Neural cell (in vitro differentiated cells): ENCODE measurements at regions not wholly inside any gene's neighbourhood (a gene's known extent, or its start where the extent isn't known, plus 50 kb on each side); places are given as distances from the start of the nearest gene placed in this dataset.

Source experiments
- H2AFZ ChIP-seq: fragments of 200-600, 300-800 bp; sonication (generic), shearing (Covaris generic); 2 replicates; pipeline ENCODE4 v1.6.0; 2014; ENCODE audit warnings: low read depth, mild to moderate bottlenecking, antibody characterized with exemption, low read length, moderate library complexity
- H3F3A ChIP-seq: fragments of 200-600 bp; shearing (Covaris generic); 2 replicates; pipeline ENCODE4 v1.6.1; 2016; ENCODE audit warnings: mild to moderate bottlenecking, moderate library complexity, mixed read lengths, antibody characterized with exemption, low read length; ENCODE audit not compliant: insufficient read depth, poor library complexity, severe bottlenecking
- H3K27ac ChIP-seq: fragments of 200-600, 300-800 bp; sonication (generic), shearing (Covaris generic); 2 replicates; pipeline ENCODE4 v1.5.1; 2014; ENCODE audit warnings: mild to moderate bottlenecking, low read length, moderate library complexity
- H3K27me3 ChIP-seq: fragments of 300-800, 200-600 bp; sonication (generic), shearing (Covaris generic); 2 replicates; pipeline ENCODE4 v1.6.0; 2014; ENCODE audit warnings: mild to moderate bottlenecking, low read depth, low read length, moderate library complexity; ENCODE audit not compliant: insufficient read depth
- H3K36me3 ChIP-seq: fragments of 300-800, 200-600 bp; sonication (generic), shearing (Covaris generic); 2 replicates; pipeline ENCODE4 v1.5.1; 2014; ENCODE audit warnings: mild to moderate bottlenecking, antibody characterized with exemption, low read length, moderate library complexity; ENCODE audit not compliant: insufficient read depth
- H3K4me2 ChIP-seq: fragments of 300-800, 200-600 bp; sonication (generic), shearing (Covaris generic); 2 replicates; pipeline ENCODE4 v1.6.0; 2014; ENCODE audit warnings: mild to moderate bottlenecking, low read length
- H3K4me3 ChIP-seq: fragments of 300-800, 200-600 bp; sonication (generic), shearing (Covaris generic); 2 replicates; pipeline ENCODE4 v1.5.1; 2014; ENCODE audit warnings: mild to moderate bottlenecking, low read length, moderate library complexity
- H3K79me2 ChIP-seq: fragments of 200-600 bp; shearing (Covaris generic); replicated peaks from 2 replicates; pipeline ENCODE4 v1.6.0; 2014; ENCODE audit warnings: mild to moderate bottlenecking, low read length, moderate library complexity; ENCODE audit not compliant: insufficient read depth
- H3K9ac ChIP-seq: fragments of 300-800, 200-600 bp; sonication (generic), shearing (Covaris generic); 2 replicates; pipeline ENCODE4 v1.6.1; 2016; ENCODE audit warnings: mild to moderate bottlenecking, low read length, mixed read lengths
- H3K9me2 ChIP-seq: fragments of 200-600 bp; shearing (Covaris generic); 2 replicates; pipeline ENCODE4 v1.6.1; 2016; ENCODE audit warnings: mild to moderate bottlenecking, low read length, mixed read lengths; ENCODE audit not compliant: insufficient read depth
- H3K9me3 ChIP-seq: fragments of 200-600, 300-800 bp; sonication (generic), shearing (Covaris generic); 2 replicates; pipeline ENCODE4 v1.6.1; 2016; ENCODE audit warnings: mild to moderate bottlenecking, mixed run types, low read length, moderate library complexity, mixed read lengths
- H4K20me1 ChIP-seq: fragments of 200-600 bp; shearing (Covaris generic); 2 replicates; pipeline ENCODE4 v1.6.1; 2016; ENCODE audit warnings: mild to moderate bottlenecking, mixed run types; ENCODE audit not compliant: insufficient read depth
- CTCF ChIP-seq: fragments of 450-650 bp; IDR thresholded peaks from 2 replicates; pipeline ENCODE4 v1.5.1; 2014; ENCODE audit warnings: antibody characterized with exemption, mild to moderate bottlenecking, moderate library complexity; ENCODE audit not compliant: poor library complexity, severe bottlenecking
- EP300 ChIP-seq: fragments of 450-650 bp; conservative IDR thresholded peaks from 2 replicates; pipeline ENCODE4 v1.6.1; 2014; ENCODE audit warnings: antibody characterized with exemption, mild to moderate bottlenecking, moderate library complexity; ENCODE audit not compliant: poor library complexity, severe bottlenecking
- EZH2 ChIP-seq: fragments of 200-600, 300-800 bp; shearing (Covaris generic), sonication (generic); IDR thresholded peaks from 2 replicates; pipeline ENCODE4 v1.6.1; 2014; ENCODE audit warnings: antibody characterized with exemption, low read length, borderline replicate concordance, mild to moderate bottlenecking; ENCODE audit not compliant: insufficient read depth, poor library complexity, severe bottlenecking
- MXI1 ChIP-seq: fragments of 450-650 bp; conservative IDR thresholded peaks from 2 replicates; pipeline ENCODE4 v1.6.1; 2014; ENCODE audit warnings: antibody characterized with exemption, mild to moderate bottlenecking; ENCODE audit not compliant: poor library complexity, severe bottlenecking
- POLR2AphosphoS5 ChIP-seq: IDR thresholded peaks from 2 replicates; pipeline ENCODE4 v1.6.1; 2012
- RAD21 ChIP-seq: fragments of 450-650 bp; conservative IDR thresholded peaks from 2 replicates; pipeline ENCODE4 v1.6.1; 2014; ENCODE audit warnings: antibody characterized with exemption, mild to moderate bottlenecking, moderate library complexity
- REST ChIP-seq: IDR thresholded peaks from 2 replicates; pipeline ENCODE4 v1.6.1; 2012; ENCODE audit warnings: borderline replicate concordance
- SMC3 ChIP-seq: fragments of 450-650 bp; conservative IDR thresholded peaks from 2 replicates; pipeline ENCODE4 v1.6.1; 2014; ENCODE audit warnings: antibody characterized with exemption, mild to moderate bottlenecking, moderate library complexity; ENCODE audit not compliant: poor library complexity
- TAF1 ChIP-seq: IDR thresholded peaks from 2 replicates; pipeline ENCODE4 v1.6.1; 2012; ENCODE audit warnings: low read depth

GRCh38 chr2:4219571-4219970 lies 516.2 kb downstream of the DCDC2C start:
- Histone ChIP-seq H3K9ac (no peak overlapping the region), H4K20me1 (no peaks in the 10 kb centered on the region), H3K79me2 (no peaks in the 10 kb centered on the region), H3K36me3 (no peaks in the 10 kb centered on the region), H3K27me3 (no peaks in the 10 kb centered on the region), H3K27ac (no peak overlapping the region), H3K9me3 (no peaks in the 10 kb centered on the region), H3K9me2 (no peaks in the 10 kb centered on the region), H3F3A (no peaks in the 10 kb centered on the region), H2AFZ (no peak overlapping the region), H3K4me2 (no peak overlapping the region), H3K4me3 (no peak overlapping the region)
- no peak for TF ChIP-seq POLR2AphosphoS5
- TF ChIP-seq EP300 = no peak
- no peak for TF ChIP-seq RAD21
- no peak for TF ChIP-seq CTCF
- no peak for TF ChIP-seq TAF1
- TF ChIP-seq REST = no peak
- TF ChIP-seq SMC3 = no peak
- no peak for TF ChIP-seq MXI1

DNA sequence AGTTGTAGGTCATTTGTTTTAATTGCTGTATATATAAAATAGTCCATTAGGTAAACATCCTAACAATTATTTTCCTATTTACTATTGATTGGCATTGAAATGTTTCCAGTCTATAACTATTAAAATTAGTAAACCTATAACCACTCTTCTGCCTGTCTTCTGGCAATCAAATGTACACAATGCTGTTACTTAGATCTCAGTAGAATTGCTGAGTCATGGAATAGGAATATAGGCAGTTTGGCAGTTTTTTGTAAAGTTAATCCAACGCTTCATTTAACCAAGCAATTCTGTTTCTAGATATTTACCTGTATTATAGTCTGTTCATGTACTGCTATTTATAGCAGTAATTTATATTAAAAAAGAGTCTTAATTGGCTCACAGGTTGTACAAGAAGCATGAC lies 518.1 kb downstream of the DCDC2C start:
- TF ChIP-seq RAD21 = no peak
- no peak for TF ChIP-seq REST
- TF ChIP-seq SMC3 = no peak
- TF ChIP-seq EP300 = no peak
- TF ChIP-seq CTCF = no peak
- no peak for TF ChIP-seq POLR2AphosphoS5
- no peak for TF ChIP-seq EZH2
- no peak for TF ChIP-seq TAF1
- TF ChIP-seq MXI1 = no peak
- Histone ChIP-seq H4K20me1 (no peaks in the 10 kb centered on the region), H3K4me2 (no peak overlapping the region), H3K27me3 (no peaks in the 10 kb centered on the region), H3K79me2 (no peaks in the 10 kb centered on the region), H3K4me3 (no peak overlapping the region), H3F3A (no peaks in the 10 kb centered on the region), H3K36me3 (no peaks in the 10 kb centered on the region), H3K9me2 (no peaks in the 10 kb centered on the region), H3K9ac (no peak overlapping the region), H2AFZ (no peak overlapping the region), H3K9me3 (no peaks in the 10 kb centered on the region), H3K27ac (no peak overlapping the region)
